ENCODE measurements at regions not wholly inside any gene's neighbourhood (a gene's known extent, or its start where the extent isn't known, plus 50 kb on each side); places are given as distances from the start of the nearest gene placed in this dataset.
"Not testable (repeated sequence)": the region's sequence is repeated elsewhere in the genome, so short reads cannot be mapped to it uniquely, and the experiment has no call there.

DNA sequence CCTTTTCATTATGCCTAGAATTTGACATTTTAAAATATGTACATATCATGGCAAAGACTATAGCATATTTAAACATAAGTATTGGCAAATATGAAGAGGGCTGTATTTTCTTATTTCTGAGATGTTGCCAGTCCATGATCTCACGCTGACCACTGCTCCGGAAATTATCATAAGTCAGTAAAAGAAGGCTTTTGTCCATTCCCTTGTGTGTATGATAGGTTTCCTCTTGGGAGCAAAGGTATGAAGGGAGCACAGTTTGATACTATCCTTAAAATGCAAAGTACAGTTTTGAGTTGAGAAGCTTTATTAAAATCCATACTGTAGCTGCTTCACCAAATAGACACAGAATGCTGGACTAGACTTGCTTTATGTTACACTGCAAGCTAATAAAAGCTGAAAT, 52.6 kb upstream of the AGA start:
- no peak for DNase-seq (ENCODE audit: low spot score)

DNA sequence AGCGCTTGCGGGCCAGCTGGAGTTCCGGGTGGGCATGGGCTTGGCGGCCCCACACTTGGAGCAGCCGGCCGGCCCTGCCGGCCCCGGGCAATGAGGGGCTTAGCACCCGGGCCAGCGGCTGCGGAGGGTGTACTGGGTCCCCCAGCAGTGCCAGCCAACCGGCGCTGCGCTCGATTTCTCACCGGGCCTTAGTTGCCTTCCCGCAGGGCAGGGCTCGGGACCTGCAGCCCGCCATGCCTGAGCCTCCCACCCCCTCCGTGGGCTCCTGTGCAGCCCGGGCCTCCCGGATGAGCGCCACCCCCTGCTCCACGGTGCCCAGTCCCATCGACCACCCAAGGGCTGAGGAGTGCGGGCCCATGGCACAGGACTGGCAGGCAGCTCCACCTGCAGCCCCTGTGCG, 53.4 kb upstream of the AGA start:
- DNase-seq (ENCODE audit: low spot score) = not testable (repeated sequence)

DNA sequence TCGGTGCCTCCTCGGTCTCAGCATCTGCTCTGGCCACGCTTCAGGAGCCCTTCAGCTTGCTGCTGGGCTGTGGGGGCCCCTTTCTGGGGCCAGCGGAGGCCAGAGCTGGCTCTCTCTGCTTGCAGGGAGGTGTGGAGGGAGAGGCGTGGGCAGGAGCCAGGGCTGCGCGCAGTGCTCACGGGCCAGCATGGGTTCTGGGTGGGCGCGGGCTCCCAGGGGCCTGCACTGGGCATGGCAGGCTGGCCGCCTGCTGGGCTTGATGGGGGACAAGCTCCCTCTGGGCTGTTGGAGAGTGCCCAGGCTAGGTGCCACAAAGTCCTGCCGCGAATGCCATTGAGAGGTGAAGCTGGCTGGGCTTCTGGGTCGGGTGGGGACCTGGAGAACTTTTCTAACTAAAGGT, 57.3 kb upstream of the AGA start:
- DNase-seq (ENCODE audit: low spot score) = no peak

DNA sequence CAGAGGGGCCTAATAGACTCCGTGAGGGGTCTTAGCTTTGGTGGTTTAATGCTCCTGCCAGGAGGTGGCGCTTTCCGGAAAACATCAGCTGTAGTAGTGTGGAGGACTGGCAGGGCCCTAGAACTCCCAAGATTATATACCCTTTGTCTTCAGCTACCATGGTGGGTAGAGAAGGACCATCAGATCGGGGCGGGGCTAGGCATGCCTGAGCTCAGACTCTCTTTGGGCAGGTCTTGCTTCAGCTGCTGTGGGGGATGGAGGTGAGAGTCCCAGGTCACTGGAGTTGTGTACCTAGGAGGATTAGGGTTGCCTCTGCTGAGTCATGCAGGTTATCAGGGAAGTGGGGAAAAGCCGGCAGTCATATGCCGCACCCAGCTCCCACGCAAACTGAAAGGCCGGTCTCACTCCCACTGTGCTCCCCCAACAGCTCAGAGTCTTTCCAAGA, 63.0 kb upstream of the AGA start:
- no peak for DNase-seq (ENCODE audit: low spot score)

DNA sequence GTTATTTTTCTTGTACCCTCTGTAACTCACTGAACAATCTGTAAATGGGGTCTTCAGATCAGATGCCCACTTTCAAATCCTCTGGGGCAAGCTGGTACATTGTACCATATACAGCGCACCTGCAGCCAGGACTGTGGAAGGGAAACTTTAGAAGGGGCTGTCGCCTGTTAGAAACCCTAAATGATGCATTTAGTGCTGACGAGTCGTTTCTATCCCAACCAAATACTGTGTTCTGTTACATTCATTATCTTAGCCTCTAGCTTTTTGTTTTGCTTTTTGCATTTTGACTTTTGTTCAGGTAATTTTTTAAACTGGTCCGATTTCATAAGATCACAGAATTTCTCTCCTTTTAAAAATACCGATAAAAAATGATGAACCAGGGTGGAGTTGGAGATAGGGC, 66.4 kb upstream of the AGA start:
- DNase-seq (ENCODE audit: low spot score) = no peak

DNA sequence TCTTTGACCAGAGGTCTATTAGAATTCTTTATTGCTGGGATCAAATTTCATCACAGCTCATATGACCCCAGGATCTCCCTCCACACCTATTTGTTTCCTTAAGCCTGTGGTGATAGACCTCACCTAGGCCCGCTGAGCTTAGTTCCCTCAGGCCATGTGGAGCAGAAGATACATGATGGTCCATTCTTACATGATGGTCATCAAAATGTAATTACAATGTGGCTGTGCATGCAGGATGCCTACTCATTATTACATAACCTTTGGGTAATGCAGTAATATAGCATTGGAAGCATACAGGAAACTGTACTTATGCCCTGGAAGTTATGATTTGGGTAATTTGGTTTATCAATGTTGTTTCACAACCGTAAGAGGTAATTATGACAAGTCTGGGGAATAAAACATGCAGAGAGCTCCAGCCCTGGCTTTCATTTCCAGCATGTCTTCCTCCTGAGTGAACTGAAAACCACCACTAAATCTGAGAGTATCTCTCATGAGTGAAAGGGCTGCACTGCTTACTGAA, 67.0 kb upstream of the AGA start:
- DNase-seq (ENCODE audit: low spot score) = no peak

DNA sequence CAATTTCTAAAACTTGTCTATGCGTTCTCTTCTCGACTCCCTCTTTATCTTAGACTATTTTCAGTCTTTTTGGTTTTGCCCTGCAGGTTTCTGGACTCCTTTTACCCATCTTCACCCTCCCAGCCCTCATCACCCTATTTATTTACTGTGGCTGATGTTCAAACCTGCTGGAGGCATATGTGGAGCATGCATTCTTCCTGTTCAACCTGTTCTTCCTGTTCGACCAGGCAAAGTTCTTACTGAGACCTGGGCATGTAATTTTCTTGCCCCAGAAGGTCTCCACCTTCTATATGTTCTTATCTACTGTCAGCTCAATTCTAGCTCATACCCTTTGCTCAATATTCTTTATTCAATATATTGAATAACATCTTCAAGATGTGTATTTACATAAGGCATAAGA, 69.4 kb upstream of the AGA start:
- peak; percentile 18 for DNase-seq (ENCODE audit: low spot score)

DNA sequence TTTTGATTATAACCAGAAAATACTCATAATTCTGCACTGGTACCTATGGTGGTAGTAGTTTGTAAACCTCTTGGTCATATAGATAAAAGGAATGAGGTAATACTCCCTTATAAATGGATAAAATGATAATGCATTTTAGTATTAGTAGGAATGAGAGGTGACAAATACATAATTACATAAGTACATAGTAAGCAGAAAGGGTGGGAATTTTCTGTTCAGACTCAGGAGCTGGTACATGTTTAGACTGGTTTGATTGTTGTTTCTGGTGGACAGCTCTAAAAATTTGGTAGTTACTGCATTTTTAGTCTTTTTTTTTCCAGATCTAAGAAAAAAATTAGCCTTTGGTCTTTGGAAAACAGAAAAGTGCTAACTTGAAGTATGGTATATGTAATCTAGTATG, 70.4 kb upstream of the AGA start:
- DNase-seq (ENCODE audit: low spot score) = no peak

DNA sequence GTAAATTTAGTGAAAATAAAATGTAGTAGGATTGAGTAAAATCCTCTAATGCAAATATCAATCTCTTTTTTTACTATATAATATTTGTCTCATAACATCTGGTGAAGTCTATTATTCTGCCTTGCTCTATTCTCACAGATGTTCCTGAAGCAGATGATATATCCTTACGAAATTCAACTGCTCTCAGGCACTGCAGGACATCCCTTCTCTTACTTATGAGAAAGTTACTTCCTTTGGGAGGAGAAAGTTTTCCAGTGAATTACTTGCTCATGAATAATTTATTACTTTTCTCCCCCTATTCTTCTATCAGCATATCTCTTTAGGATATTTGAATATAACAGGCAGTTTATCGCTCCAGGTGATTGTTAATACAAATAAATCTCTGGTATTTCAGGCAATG, 75.6 kb upstream of the AGA start:
- DNase-seq (ENCODE audit: low spot score) = no peak

DNA sequence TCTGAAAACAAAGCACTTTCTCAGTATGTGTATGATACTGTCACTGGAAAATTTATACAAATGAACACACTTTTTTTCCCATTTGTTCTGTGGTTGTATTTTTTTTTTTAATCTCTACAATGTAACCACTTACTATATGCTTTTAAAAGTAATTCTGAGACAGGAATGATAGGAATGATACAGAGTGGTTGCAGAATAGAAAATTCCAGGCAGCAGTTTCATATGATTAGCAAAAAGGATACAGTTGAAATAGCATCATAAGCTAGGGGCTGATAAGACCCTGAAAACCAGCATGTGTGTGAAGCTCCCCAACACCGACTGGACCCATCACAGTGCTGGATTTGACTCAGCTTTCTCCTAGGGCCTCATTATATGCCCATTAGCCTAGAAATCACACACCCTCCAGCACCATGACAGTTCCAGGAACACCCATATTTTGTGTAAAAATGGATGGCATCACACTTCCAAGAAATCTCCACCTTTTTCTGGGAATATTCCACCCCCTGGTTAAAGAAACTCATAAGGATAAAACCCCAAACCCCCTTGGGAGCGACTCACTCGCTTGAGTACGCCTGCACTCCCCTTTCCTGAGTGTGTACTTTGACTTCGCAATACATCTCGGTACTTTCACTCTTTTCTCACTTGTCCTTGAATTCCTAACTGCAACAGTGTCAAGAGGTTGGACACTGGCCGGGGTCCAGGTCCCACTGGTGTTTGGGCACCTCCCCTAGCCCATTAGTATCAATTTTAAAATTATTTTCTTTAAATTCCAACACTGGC, 77.4 kb upstream of the AGA start:
- no peak for DNase-seq (ENCODE audit: low spot score)

DNA sequence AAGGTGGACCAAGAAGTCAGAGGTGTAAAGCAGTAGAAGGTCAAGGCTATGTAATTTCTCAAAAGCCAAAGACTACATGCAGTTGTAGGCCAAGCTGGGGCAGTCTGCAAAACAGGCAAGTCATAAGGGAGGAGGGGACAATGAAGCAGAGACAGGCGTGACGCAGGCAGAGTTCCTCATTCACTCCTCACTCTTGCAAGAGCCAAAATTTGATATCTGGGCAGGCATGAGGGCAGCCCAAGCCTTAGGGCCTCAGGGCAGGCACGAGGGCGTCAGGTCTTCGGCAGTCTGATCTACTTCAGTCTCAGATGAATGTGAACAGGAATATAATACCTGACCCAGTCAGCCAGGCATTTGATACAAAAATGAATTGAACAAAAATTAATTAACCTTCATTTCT, 86.4 kb upstream of the AGA start:
- DNase-seq (ENCODE audit: low spot score) = no peak

DNA sequence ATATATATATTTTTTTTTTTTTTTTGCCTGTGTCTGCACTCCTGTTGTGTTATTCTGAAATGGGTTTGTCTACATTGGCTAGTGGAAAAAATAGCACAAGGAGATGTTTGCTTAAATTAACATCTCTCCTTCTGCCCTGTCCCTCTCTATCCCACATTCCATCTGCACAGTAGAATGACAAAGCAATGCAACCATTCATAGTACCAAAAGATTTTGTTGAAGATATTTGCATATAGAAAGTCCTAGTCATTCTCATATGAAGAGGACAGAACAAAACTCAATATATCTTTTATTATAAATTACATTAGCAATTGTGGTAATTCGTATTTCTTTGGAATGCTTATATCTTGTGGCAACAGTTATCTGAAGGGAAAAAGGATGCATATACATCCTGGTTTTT, 88.3 kb upstream of the AGA start:
- no peak for DNase-seq (ENCODE audit: low spot score)

DNA sequence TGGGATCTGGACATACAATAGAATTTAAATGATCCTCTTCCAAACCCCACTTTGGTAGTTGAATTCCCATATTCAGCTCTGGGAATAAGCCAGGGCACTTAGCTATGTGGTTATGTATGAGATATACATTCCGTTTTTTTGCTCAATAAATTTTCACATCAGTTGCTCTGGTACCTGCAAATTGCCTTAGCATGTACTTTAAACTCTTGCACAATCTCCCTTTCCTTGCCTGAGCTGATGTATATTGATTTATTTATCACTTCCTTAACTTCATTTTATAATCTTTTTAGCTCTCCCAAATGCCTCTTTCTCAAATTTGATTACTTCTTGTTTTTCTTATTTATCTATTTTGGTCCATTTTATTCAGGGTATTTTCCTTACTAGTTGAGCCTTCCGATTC, 90.1 kb upstream of the AGA start:
- no peak for DNase-seq (ENCODE audit: low spot score)

DNA sequence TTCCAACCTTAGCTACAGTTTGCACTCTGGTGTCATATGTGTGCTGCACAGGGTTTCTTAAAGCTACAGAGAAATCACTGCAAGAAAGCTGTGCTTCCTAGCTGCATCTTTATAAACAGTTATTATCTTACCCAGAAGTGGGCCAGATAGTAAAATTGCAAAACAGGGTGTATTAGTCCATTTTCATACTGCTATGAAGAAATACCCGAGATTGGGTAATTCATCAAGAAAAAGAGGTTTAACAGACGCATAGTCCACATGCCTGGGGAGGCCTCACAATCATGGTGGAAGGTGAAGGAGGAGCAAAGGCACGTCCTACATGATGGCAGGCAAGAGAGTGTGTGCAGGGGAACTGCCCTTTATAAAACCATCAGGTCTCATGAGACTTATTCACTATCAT, 92.6 kb upstream of the AGA start:
- not testable (repeated sequence) for DNase-seq (ENCODE audit: low spot score)

DNA sequence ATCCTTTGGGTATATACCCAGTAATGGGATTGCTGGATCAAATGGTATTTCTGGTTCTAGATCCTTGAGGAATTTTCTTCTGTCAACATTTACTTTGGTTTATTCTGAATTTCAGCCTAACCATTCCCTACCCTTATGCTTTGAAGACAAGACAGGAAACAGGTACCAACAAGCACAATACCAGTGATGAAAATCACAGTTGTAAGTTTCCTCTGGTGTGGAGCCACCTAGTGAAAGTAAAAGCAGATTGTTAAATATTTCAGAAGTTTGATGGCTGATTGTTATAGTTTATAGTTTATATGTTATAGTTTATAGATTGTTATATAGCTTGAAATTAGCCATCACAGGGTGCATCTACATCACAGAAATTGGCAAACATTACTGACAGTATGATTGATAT, 104.5 kb upstream of the AGA start:
- DNase-seq (ENCODE audit: low spot score) = no peak

DNA sequence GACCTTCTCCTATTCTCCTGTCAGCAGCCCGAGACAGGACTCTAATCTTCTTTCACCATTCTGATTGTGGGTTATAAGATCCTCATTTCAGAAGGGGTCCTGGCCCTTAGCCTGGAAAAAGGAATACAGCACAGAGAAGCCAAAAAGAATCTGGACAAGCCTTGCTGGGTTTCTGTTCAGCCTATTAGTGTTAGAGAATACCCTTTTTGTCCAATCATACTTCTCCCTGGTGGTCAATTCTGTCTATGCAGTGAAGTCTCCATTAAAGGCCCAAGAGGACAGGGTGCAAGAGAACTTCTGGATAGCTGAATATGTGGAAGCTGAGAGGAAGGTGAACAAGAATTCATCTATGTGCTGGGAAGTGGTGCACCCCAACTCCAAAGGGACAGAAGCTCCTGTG, 105.7 kb upstream of the AGA start:
- DNase-seq (ENCODE audit: low spot score) = no peak

DNA sequence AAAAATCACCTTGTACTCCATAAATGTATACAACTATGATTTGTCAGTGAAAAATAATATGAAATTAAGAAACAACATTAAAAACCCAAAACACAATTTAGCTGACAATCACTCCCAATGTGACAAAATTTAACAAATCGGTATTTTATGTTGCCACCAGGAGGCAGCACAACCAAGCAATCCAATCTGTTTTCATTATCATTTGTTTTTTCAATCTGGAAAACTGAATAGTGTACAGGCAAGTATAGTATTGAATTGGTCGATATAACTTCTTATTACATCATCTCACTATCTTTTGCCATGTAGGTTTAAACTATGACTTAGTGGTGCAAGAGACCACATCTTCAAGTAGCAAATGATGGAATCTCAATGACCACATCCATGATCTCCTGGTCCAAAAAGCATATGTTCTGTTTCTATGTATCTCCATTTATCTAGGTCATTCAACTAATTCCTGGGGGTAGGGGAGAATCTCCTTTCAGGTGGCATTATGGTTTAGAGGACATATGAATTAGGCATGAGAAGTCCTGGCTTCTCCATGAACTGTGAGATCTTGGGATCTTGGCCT, 112.9 kb upstream of the AGA start:
- DNase-seq (ENCODE audit: low spot score) = peak; percentile 43

DNA sequence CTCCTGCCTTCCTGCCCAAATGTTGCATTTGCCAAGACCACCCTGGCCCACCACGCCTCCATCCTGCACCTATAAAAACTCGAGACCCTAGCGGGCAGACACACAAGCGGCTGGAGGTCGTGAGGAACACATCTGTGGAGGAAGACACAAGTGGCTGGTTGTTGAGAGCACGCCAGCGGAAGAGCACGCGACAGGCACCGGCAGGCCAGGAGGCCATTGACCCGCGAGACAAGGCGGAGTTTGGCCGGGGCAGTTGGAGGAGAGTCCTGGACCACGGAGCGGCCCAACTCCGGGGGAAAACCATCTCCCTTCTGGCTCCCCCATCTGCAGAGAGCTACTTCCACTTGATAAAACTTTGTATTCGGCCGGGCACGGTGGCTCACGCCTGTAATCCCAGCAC, 115.2 kb upstream of the AGA start:
- DNase-seq (ENCODE audit: low spot score) = no peak

DNA sequence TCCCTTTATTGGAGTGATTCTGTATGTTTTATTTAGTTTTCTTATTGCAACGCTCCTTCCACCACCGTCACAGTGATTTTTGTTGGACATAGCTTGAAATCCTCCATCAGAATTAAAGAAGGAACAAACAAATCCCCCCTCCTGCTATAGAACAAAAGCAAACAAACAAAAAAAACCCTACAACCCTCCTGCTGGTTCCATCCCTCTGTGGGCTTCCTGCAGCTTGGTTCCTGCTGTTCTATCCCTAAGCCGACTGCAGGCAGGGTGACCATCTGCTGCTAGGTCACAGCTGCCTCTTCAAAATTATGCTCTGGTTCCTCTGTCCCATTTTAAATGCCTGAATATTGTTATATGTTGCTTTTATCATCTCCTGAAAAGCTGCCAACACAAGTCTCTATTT, 116.8 kb upstream of the AGA start:
- DNase-seq (ENCODE audit: low spot score) = no peak

DNA sequence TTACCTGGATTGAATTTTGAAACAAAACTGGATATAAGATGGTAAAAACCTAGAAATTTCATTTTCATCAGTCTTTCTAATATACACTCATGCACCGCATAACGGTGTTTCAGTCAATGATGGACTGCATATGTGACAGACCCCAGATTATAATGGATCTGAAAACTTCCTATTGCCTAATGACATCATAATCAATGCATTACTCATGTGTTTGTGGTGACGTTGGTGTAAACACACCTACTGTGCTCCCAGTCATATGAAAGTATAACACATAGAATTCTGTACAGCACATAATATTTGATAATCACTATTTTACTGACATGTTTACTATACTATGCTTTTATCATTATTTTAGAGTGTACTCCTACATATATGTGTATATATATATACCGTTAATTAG, 119.9 kb upstream of the AGA start:
- no peak for DNase-seq (ENCODE audit: low spot score)

DNA sequence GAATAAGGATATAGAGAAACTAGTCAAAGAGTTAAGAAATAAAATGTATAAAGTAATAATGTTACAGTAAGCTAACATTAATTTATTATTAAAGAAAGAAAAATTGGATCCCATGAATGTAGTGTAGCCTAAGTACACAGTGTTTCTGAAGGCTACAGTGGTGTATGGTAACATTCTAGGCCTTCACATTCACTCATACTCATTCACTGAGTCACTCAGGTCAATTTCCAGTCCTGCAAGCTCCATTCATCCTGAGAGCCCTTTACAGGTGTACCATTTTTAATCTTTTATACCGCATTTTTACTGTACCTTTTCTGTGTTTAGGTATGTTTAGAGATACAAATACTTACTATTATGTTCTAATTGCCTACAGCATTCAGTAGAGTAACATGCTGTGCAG, 120.6 kb upstream of the AGA start:
- peak; percentile 51 for DNase-seq (ENCODE audit: low spot score)

DNA sequence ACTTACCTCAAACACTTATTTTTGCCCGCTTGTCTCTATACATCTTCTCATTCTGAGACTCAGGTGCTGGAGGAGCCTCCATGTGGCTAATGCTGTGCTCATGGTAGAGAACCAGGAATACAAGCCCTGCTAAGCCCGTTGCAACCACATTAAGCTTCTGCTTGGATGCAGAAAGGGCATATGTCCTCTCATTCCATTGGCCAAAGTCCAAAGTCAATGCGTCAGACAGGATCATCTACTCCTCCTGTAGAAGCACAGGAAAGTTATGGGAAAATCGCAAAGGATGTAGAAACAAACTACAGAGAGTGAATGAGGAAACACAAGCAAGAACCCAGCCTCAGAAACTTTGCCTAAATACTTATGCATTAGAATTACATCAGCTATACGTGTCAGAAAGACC, 124.5 kb upstream of the AGA start:
- no peak for DNase-seq (ENCODE audit: low spot score)

DNA sequence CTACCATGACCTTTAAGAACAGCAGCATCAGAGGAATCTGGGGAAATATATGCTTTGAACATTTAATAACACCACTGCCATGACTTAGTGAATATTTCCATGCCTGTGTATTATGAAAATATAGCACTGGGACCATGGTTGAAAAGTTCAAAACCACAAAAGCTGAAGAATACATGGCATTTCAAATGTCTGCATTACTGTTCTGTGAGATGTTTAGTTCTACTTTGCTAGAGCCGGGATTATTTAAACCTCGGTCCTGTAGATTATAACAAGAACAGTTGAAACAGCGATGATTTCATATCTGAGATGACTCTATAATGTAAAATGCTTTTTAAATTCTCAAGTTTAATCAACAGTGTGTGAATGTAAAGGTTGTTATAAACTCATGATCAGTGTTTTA, 126.7 kb upstream of the AGA start:
- DNase-seq (ENCODE audit: low spot score) = no peak

DNA sequence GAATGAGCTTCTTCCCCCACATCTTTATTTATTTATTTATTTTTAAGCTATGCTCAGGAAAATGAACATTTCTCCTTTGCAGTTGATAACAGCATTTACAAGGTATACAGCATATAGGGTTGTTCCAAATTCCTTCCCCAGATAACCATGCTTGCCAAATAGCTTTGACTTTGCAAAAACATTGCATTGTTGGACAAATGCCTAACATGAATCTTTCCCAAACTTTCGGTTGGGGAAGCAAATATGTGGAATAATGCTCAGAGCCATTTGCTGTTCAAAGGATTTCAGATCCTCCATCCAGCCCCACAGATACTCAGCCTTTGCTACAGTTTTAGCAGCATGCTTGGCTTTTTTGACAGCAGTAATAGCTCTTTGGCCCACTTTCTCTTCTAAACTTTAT, 127.2 kb upstream of the AGA start:
- DNase-seq (ENCODE audit: low spot score) = no peak

Data from kidney tubule cell (primary cell).